ENCODE measurements at regions not wholly inside any gene's neighbourhood (a gene's known extent, or its start where the extent isn't known, plus 50 kb on each side); places are given as distances from the start of the nearest gene placed in this dataset.

DNA sequence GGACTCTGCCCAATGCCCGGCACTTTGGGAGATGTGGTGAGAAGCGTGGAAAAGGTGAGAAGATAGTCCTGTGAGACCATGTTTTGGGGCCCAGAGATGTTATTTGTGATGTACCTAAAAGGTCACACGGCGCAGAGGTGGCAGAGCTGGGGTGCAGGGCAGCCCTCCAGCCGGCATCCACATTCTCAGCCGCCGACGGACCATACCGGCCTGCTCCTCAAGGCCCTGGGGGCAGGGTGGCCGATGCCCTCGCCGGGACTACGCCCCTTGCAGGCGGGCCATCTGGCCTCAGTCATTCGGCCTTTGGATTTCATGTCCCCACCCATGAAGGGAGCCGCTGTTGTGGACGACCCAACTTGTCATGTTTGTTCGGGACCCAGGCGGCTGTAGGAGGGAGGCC is 131.4 kb upstream of the GSE1 start:
- peaks cover 0 to 3% (median 0%) of the 10 kb centered on the region in 4 donors for H3K36me3 ChIP-seq (ENCODE audit: control insufficient read depth in 4 of 4, insufficient read depth in 4 of 4, low read length in 4 of 4)
- H3K4me3 ChIP-seq: no peak overlapping the region
- H3K9ac ChIP-seq (ENCODE audit: insufficient read depth in 1 of 2, low read length in 2 of 2): no peak overlapping the region
- TF ChIP-seq CTCF (IDR thresholded peaks at IDR 0.05; ENCODE audit: control extremely low read depth, extremely low read depth): no peak
- no peaks in the 10 kb centered on the region for H3K27me3 ChIP-seq (ENCODE audit: control insufficient read depth in 3 of 3, insufficient read depth in 3 of 3, low read length in 2 of 3)
- no peak overlapping the region for H3K27ac ChIP-seq (ENCODE audit: low read depth in 1 of 2, low read length in 1 of 2)
- H3K4me1 ChIP-seq (ENCODE audit: control insufficient read depth in 5 of 5, insufficient read depth in 5 of 5, low read length in 5 of 5): peaks cover 0 to 21% (median 2%) of the 10 kb centered on the region in 5 donors
- WGBS, 2 donors: 92 to 94% methylated on average over 19 of the region's 19 CpGs
- ATAC-seq (ENCODE audit: insufficient read depth, low FRiP score) (no peak), DNase-seq (no peak)
- H3K9me3 ChIP-seq (ENCODE audit: control insufficient read depth in 4 of 4, insufficient read depth in 3 of 4, low read length in 3 of 4): no peaks in the 10 kb centered on the region

DNA sequence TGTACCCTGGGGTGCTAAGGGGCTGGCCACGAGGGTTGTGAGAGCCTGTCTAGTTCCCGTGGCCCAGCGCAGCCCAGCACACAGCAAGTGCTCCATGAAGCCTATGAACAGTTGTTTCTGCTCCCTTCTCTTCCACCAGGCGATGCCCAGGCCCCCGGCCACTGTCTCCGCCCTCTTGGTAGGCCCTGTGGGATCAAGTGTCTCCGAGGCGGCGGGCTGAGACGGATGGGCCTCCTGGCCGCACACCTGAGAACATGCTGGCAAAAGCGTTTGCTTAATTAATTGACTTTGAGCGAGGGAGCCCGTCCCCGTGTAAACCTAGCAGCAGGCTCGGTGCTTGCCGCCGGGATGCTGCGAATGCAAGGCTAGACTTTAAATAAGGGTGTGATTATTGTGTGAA is 129.7 kb upstream of the GSE1 start:
- H3K36me3 ChIP-seq (ENCODE audit: control insufficient read depth in 4 of 4, insufficient read depth in 4 of 4, low read length in 4 of 4): peaks cover 0 to 3% (median 0%) of the 10 kb centered on the region in 4 donors
- peak overlapping the region in 1 of 2 donors; percentile 52 for H3K27ac ChIP-seq (ENCODE audit: low read depth in 1 of 2, low read length in 1 of 2)
- ATAC-seq (ENCODE audit: insufficient read depth, low FRiP score) (no peak), DNase-seq (no peak)
- H3K4me1 ChIP-seq (ENCODE audit: control insufficient read depth in 5 of 5, insufficient read depth in 5 of 5, low read length in 5 of 5): peaks cover 0 to 21% (median 10%) of the 10 kb centered on the region in 5 donors
- no peak overlapping the region for H3K9ac ChIP-seq (ENCODE audit: insufficient read depth in 1 of 2, low read length in 2 of 2)
- TF ChIP-seq CTCF (IDR thresholded peaks at IDR 0.05; ENCODE audit: control extremely low read depth, extremely low read depth): no peak
- H3K4me3 ChIP-seq: no peak overlapping the region
- H3K9me3 ChIP-seq (ENCODE audit: control insufficient read depth in 4 of 4, insufficient read depth in 3 of 4, low read length in 3 of 4): no peaks in the 10 kb centered on the region
- WGBS, 2 donors: 75 to 85% methylated on average over 19 of the region's 19 CpGs
- H3K27me3 ChIP-seq (ENCODE audit: control insufficient read depth in 3 of 3, insufficient read depth in 3 of 3, low read length in 2 of 3): no peaks in the 10 kb centered on the region

GRCh38 chr16:85484347-85485300 is 128.5 kb upstream of the GSE1 start:
- DNase-seq (peak; percentile 59 to 75 (median 74)), ATAC-seq (ENCODE audit: insufficient read depth, low FRiP score) (peak; percentile 83)
- 72 to 77% methylated on average over 30 of the region's 30 CpGs for WGBS, 2 donors
- peaks cover 0 to 3% (median 0%) of the 10 kb centered on the region in 4 donors for H3K36me3 ChIP-seq (ENCODE audit: control insufficient read depth in 4 of 4, insufficient read depth in 4 of 4, low read length in 4 of 4)
- no peaks in the 10 kb centered on the region for H3K9me3 ChIP-seq (ENCODE audit: control insufficient read depth in 4 of 4, insufficient read depth in 3 of 4, low read length in 3 of 4)
- peaks cover 0 to 21% (median 10%) of the 10 kb centered on the region in 5 donors for H3K4me1 ChIP-seq (ENCODE audit: control insufficient read depth in 5 of 5, insufficient read depth in 5 of 5, low read length in 5 of 5)
- H3K27me3 ChIP-seq (ENCODE audit: control insufficient read depth in 3 of 3, insufficient read depth in 3 of 3, low read length in 2 of 3): no peaks in the 10 kb centered on the region
- no peak overlapping the region for H3K9ac ChIP-seq (ENCODE audit: insufficient read depth in 1 of 2, low read length in 2 of 2)
- no peak for TF ChIP-seq CTCF (IDR thresholded peaks at IDR 0.05; ENCODE audit: control extremely low read depth, extremely low read depth)
- H3K4me3 ChIP-seq: no peak overlapping the region
- H3K27ac ChIP-seq (ENCODE audit: low read depth in 1 of 2, low read length in 1 of 2): peak overlapping the region in 1 of 2 donors; percentile 82
